Naive thymus-derived CD8-positive, alpha-beta T cell (primary cell): ENCODE measurements at regions not wholly inside any gene's neighbourhood (a gene's known extent, or its start where the extent isn't known, plus 50 kb on each side); places are given as distances from the start of the nearest gene placed in this dataset.

Experiments used
- ATAC-seq, 2 donors: fragments of 150-1000 bp; cut with Tn5 transposase in 1 of 2; sonication (Bioruptor Pico), chemical (Tn5 transposase) in 1 of 2; 1 replicate in 1 of 2; 2 replicates in 1 of 2; pipeline ENCODE4 v1.10.0; 2021; ENCODE audit warnings: mild to moderate bottlenecking in 2 of 2, moderate library complexity in 2 of 2
- POLR2A ChIA-PET: fragments of 350-600 bp; sonication (Branson Sonifier 250); formaldehyde crosslinking; loops from one replicate; lab custom pipeline; 2021; ENCODE audit warnings: antibody characterized with exemption; lab: Charles Lee
- DNase-seq, 10 donors: peaks; one replicate each; pipeline versions ENCODE4 v3.0.0 to v3.0.0-alpha.2; 2020 to 2022
- H3K27ac Mint-ChIP-seq, 10 donors: one replicate each; pipeline ENCODE4 v1.8.0; 2020 to 2022; ENCODE audit warnings: mild to moderate bottlenecking in 10 of 10, mixed read lengths in 10 of 10, moderate library complexity in 4 of 10, inconsistent platforms in 1 of 10
- H3K27me3 Mint-ChIP-seq, 5 donors: one replicate each; pipeline ENCODE4 v1.8.0; 2021 to 2022; ENCODE audit warnings: mixed read lengths in 5 of 5
- H3K36me3 Mint-ChIP-seq, 3 donors: one replicate each; pipeline ENCODE4 v1.8.0; 2020 to 2022; ENCODE audit warnings: mixed read lengths in 3 of 3, mild to moderate bottlenecking in 2 of 3, inconsistent platforms in 1 of 3
- H3K4me1 Mint-ChIP-seq, 4 donors: one replicate each; pipeline ENCODE4 v1.8.0; 2021 to 2022; ENCODE audit warnings: mixed read lengths in 4 of 4
- H3K4me3 Mint-ChIP-seq, 10 donors: one replicate each; pipeline ENCODE4 v1.8.0; 2020 to 2022; ENCODE audit warnings: mild to moderate bottlenecking in 10 of 10, mixed read lengths in 10 of 10, moderate library complexity in 6 of 10, inconsistent platforms in 1 of 10
- H3K9me3 Mint-ChIP-seq, 9 donors: one replicate each; pipeline ENCODE4 v1.8.0; 2020 to 2022; ENCODE audit warnings: mixed read lengths in 9 of 9, mild to moderate bottlenecking in 3 of 9, inconsistent platforms in 1 of 9, moderate library complexity in 1 of 9

DNA sequence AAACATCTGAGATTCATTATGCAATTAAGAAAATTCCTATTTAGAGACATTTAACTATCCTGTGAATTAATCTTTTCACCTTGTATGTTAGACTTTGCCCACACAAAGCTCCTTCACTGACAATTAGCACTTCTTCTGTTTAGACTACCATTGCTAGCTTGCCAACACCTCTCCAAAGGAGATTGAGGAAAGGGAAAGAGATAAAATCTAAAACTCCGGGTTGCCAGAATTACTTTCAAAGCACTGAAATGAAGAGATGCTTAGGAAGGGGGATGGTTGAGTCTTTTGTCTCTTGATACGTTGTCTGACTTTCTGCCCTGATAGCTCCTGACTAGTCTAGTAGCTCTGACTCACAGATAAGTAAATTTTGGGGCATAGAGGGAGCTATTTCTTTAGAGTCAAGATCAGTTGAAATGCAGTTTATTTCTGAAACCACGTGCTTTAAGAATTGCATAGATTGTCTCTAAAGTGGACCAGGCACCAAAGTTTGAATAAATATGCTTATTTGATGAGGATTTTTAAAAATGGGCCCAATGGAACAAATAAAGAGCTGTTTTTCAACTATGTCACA, 74.1 kb upstream of the DSEL start:
- ATAC-seq (no peak), DNase-seq (no peak)
- H3K27ac Mint-ChIP-seq = no peak overlapping the region
- POLR2A ChIA-PET = no interaction called here
- no peak overlapping the region for H3K4me3 Mint-ChIP-seq
- H3K9me3 Mint-ChIP-seq = peaks cover 0 to 11% (median 5%) of the 10 kb centered on the region in 9 donors
- H3K36me3 Mint-ChIP-seq = peaks cover 0 to 7% (median 2%) of the 10 kb centered on the region in 3 donors
- no peaks in the 10 kb centered on the region for H3K4me1 Mint-ChIP-seq
- peaks cover 0 to 2% (median 0%) of the 10 kb centered on the region in 5 donors for H3K27me3 Mint-ChIP-seq

DNA sequence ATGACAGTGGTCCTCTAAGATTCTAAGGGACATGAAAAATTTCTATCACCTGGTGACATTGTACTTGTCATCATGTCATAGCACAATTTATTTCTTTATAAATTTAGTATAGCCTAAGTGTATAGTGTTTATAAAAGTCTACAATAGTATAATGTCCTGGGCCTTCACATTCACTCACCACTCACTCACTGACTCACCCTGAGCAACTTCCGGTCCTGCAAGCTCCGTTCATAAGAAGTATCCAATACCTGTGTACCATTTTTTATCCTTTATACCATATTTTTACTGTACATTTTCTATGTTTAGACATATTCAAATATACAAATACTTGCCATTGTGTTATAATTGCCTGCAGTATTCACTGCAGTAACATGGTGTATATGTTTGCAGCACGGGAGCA, 72.8 kb upstream of the DSEL start:
- DNase-seq (no peak), ATAC-seq (no peak)
- no peak overlapping the region for H3K4me3 Mint-ChIP-seq
- peaks cover 0 to 7% (median 0%) of the 10 kb centered on the region in 9 donors for H3K9me3 Mint-ChIP-seq
- H3K27ac Mint-ChIP-seq = peak overlapping the region in 1 of 10 donors; percentile 4
- no peaks in the 10 kb centered on the region for H3K36me3 Mint-ChIP-seq
- POLR2A ChIA-PET = no interaction called here
- H3K4me1 Mint-ChIP-seq = no peaks in the 10 kb centered on the region
- H3K27me3 Mint-ChIP-seq = peaks cover 0 to 3% (median 0%) of the 10 kb centered on the region in 5 donors

DNA sequence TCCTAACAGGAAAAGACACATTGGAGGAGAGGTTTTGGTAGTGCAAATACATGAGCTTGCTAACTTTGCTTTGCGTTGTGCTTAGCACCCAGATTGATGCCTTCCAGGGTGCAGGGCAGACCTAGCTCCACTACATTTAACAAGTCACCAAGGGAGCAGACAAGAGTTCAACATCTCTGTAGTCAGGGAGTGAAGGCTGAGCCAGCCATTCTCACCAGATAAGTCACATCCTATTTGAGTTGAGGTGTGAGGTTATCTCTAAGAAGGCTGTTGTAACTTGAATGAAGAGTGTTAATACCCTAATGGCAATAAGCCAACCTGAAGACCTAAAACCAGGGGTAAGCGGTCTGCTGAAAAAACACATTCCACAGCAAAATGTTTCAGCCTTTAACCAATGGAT, 69.6 kb upstream of the DSEL start:
- no peaks in the 10 kb centered on the region for H3K4me1 Mint-ChIP-seq
- DNase-seq = no peak
- POLR2A ChIA-PET = no interaction called here
- peaks cover 0 to 15% (median 1%) of the 10 kb centered on the region in 5 donors for H3K27me3 Mint-ChIP-seq
- no peak for ATAC-seq
- H3K36me3 Mint-ChIP-seq = no peaks in the 10 kb centered on the region
- H3K27ac Mint-ChIP-seq = peak overlapping the region in 1 of 10 donors; percentile 46
- H3K4me3 Mint-ChIP-seq = no peak overlapping the region
- H3K9me3 Mint-ChIP-seq = peaks cover 0 to 11% (median 0%) of the 10 kb centered on the region in 9 donors

DNA sequence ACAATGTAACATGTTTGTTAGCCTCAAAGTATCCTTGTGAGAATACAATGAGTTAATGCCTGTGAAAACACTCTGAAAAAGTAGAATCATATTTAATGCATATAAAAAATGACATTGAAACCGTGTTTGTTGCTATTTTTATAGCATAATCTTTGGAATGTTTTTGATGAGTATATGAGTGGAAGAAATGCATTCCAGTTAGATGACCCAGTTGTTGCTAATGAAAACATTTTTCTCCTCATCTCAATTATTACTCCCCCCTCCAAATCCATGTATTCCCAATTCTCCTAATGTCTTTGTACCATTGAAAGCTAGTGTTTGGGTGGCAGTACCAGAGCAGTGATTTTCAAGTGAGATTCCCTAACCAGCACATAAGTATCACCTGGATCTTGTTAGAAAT, 67.1 kb upstream of the DSEL start:
- DNase-seq (no peak), ATAC-seq (no peak)
- POLR2A ChIA-PET = no interaction called here
- Mint-ChIP-seq H3K4me3 (no peak overlapping the region), H3K36me3 (peaks cover 0 to 2% (median 0%) of the 10 kb centered on the region in 3 donors), H3K9me3 (peaks cover 0 to 11% (median 0%) of the 10 kb centered on the region in 9 donors), H3K4me1 (no peaks in the 10 kb centered on the region), H3K27ac (no peak overlapping the region), H3K27me3 (peaks cover 0 to 15% (median 1%) of the 10 kb centered on the region in 5 donors)

DNA sequence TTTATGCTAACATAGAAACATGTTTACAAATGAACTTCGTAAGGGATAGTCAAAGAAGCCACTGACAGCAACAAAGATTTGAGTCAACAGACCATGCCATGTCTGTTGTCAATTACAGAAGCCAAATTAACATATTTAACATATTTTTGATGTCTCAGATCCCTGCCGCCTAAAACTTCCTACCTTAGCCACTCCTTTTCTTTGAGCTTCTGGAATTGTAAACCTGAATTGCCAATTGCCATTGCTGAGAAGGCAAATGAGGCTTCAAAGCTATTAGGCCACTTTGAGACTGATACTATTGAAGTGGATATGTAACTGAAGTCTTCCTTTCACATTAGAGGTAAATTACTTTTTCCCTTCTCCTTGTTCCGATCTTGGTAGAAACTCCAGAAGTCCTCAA, 66.0 kb upstream of the DSEL start:
- ATAC-seq (no peak), DNase-seq (no peak)
- no peaks in the 10 kb centered on the region for H3K4me1 Mint-ChIP-seq
- POLR2A ChIA-PET = no interaction called here
- H3K36me3 Mint-ChIP-seq = peaks cover 0 to 2% (median 0%) of the 10 kb centered on the region in 3 donors
- peaks cover 0 to 15% (median 1%) of the 10 kb centered on the region in 5 donors for H3K27me3 Mint-ChIP-seq
- no peak overlapping the region for H3K4me3 Mint-ChIP-seq
- H3K9me3 Mint-ChIP-seq = peaks cover 0 to 11% (median 0%) of the 10 kb centered on the region in 9 donors
- H3K27ac Mint-ChIP-seq = no peak overlapping the region

DNA sequence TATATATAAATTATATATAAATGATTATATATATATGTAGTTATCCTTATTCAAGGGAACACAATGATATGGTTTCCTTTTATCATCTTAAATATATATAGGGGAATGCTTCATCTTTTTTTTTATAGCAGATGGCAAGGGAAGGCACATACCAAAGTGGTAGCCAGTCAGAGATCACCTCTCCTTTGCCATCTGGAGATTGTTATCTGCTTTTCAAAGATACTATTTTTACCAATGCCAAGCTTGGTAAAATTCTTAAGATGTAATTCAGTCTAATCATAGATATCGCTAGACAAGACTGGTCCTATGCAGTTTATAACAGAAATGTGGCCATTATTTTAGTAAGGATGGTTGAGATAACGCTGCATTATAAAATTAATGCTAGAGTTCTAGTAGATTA, 64.7 kb upstream of the DSEL start:
- no peak overlapping the region for H3K4me3 Mint-ChIP-seq
- peaks cover 0 to 2% (median 0%) of the 10 kb centered on the region in 3 donors for H3K36me3 Mint-ChIP-seq

DNA sequence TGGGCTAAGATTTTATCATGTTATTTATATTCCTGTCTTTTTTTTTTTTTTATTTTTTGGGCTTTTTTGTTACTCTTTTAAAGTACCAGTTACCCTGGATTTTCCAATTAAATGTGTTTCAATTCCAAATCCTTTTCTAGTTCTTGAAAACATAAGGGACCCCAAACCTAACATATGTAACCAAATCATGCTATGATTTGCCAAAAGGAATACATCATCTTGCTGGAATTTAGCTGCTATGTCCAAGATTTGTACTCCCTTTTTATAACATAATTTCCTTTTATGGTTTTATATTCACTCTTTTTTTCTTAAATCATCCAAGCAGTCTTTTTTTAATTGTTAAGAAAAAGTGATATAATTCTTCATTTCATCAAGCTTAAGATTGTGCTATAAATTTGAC, 60.9 kb upstream of the DSEL start:
- Mint-ChIP-seq H3K27ac (no peak overlapping the region), H3K36me3 (peaks cover 0 to 2% (median 0%) of the 10 kb centered on the region in 3 donors), H3K9me3 (no peaks in the 10 kb centered on the region), H3K4me1 (peaks cover 0 to 6% (median 1%) of the 10 kb centered on the region in 4 donors), H3K27me3 (peaks cover 0 to 8% (median 0%) of the 10 kb centered on the region in 5 donors), H3K4me3 (no peak overlapping the region)
- no peak for DNase-seq
- ATAC-seq = no peak
- POLR2A ChIA-PET = no interaction called here

More for the DNA sequence above, 64.7 kb upstream of the DSEL start:
- no peak for DNase-seq
- Mint-ChIP-seq H3K9me3 (peaks cover 0 to 11% (median 0%) of the 10 kb centered on the region in 9 donors), H3K27ac (no peak overlapping the region), H3K27me3 (peaks cover 0 to 15% (median 2%) of the 10 kb centered on the region in 5 donors), H3K4me1 (peaks cover 0 to 4% (median 1%) of the 10 kb centered on the region in 4 donors)
- POLR2A ChIA-PET = no interaction called here
- ATAC-seq = no peak

DNA sequence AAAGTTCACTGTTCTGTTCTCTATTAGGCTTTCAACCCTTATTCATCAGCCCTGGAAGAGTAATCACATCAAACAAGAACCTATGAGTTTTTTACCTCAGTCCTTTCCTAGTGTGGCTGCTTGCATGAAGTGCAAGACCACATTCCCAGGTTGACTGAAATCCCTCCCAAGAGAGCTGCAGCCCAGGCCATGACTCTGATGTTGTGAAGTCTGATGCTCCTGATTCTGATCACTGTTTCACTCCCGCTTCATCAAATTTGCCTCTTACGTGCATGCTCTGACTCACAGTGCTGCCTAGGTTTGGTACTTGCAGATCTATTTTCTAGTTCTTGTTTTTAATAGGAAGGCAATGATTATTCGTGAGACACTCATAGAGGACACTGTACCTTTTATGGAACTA, 58.2 kb upstream of the DSEL start:
- Mint-ChIP-seq H3K27ac (no peak overlapping the region), H3K9me3 (no peaks in the 10 kb centered on the region), H3K36me3 (peaks cover 0 to under 1% (median 0%) of the 10 kb centered on the region in 3 donors), H3K4me1 (peaks cover 0 to 6% (median 3%) of the 10 kb centered on the region in 4 donors), H3K27me3 (peaks cover 0 to 10% (median 0%) of the 10 kb centered on the region in 5 donors), H3K4me3 (no peak overlapping the region)
- POLR2A ChIA-PET = no interaction called here
- ATAC-seq (no peak), DNase-seq (no peak)

DNA sequence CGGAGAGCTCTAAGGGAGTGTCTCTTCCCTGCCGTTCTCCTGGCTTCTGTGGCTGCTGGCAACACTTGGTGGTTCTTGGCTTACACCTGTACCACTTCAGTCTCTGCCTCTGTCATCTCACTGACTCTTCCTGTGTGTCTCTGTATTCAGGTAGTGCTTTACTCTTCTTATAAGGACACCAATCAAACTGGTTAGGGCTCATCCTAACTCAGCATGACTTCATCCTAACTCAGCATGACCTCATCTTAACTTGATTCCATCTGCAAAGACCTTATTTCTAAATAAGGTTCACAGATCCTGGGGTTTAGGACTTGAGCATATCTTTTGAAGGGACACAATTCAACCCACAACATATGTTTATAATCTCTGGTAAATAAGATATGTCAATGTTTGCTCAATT, 51.6 kb upstream of the DSEL start:
- peaks cover 0 to 17% (median 4%) of the 10 kb centered on the region in 5 donors for H3K27me3 Mint-ChIP-seq
- POLR2A ChIA-PET = no interaction called here
- peaks cover 0 to 3% (median 0%) of the 10 kb centered on the region in 4 donors for H3K4me1 Mint-ChIP-seq
- no peak overlapping the region for H3K27ac Mint-ChIP-seq
- no peak overlapping the region for H3K4me3 Mint-ChIP-seq
- DNase-seq (no peak), ATAC-seq (no peak)
- H3K36me3 Mint-ChIP-seq = peaks cover 0 to 2% (median 0%) of the 10 kb centered on the region in 3 donors
- peaks cover 0 to 2% (median 0%) of the 10 kb centered on the region in 9 donors for H3K9me3 Mint-ChIP-seq
